HEK293T (cell line): ENCODE measurements at regions not wholly inside any gene's neighbourhood (a gene's known extent, or its start where the extent isn't known, plus 50 kb on each side); places are given as distances from the start of the nearest gene placed in this dataset.

Source experiments
- CTCF ChIA-PET: fragments of 350-600 bp; formaldehyde crosslinking; extraction: SDS; loops from one replicate; lab custom pipeline; 2021; ENCODE audit warnings: antibody characterized with exemption, inconsistent platforms; lab: Yijun Ruan, JAX
- POLR2A ChIA-PET: fragments of 350-600 bp; formaldehyde crosslinking; extraction: SDS; loops from one replicate; lab custom pipeline; 2020; ENCODE audit warnings: antibody characterized with exemption, inconsistent platforms; lab: Yijun Ruan, JAX
- DNase-seq: peaks from one replicate; pipeline ENCODE4 v3.0.0; 2012; ENCODE audit warnings: mixed read lengths; ENCODE audit errors: extremely low spot score
- ARNT ChIP-seq: fragments of 450-650 bp; IDR thresholded peaks from 2 replicates; pipeline ENCODE4 v1.6.1; 2017; ENCODE audit warnings: mild to moderate bottlenecking
- BHLHE40 ChIP-seq: fragments of 450-650 bp; IDR thresholded peaks from 2 replicates; pipeline ENCODE4 v1.6.1; 2016; ENCODE audit warnings: mild to moderate bottlenecking, moderate library complexity, borderline replicate concordance
- CTBP1 ChIP-seq: fragments of 450-650 bp; IDR thresholded peaks from 2 replicates; pipeline ENCODE4 v1.6.1; 2016; ENCODE audit warnings: borderline replicate concordance
- ELF4 ChIP-seq: fragments of 450-650 bp; IDR thresholded peaks from 2 replicates; pipeline ENCODE4 v1.6.1; 2017; ENCODE audit warnings: antibody characterized with exemption
- FOXA1 ChIP-seq: fragments of 450-650 bp; IDR thresholded peaks from 2 replicates; pipeline ENCODE4 v1.6.1; 2016; ENCODE audit warnings: mild to moderate bottlenecking
- FOXK2 ChIP-seq: fragments of 450-650 bp; IDR thresholded peaks from 2 replicates; pipeline ENCODE4 v1.6.1; 2016; ENCODE audit warnings: mild to moderate bottlenecking
- FOXM1 ChIP-seq: fragments of 450-650 bp; IDR thresholded peaks from 2 replicates; pipeline ENCODE4 v1.6.1; 2017; ENCODE audit warnings: mild to moderate bottlenecking, borderline replicate concordance
- HDGF ChIP-seq: fragments of 450-650 bp; IDR thresholded peaks from 2 replicates; pipeline ENCODE4 v1.6.1; 2017; ENCODE audit warnings: antibody characterized with exemption, borderline replicate concordance
- L3MBTL2 ChIP-seq: fragments of 450-650 bp; conservative IDR thresholded peaks from 2 replicates; pipeline ENCODE4 v1.6.1; 2016; ENCODE audit warnings: mild to moderate bottlenecking
- LEF1 ChIP-seq: fragments of 450-650 bp; IDR thresholded peaks from 2 replicates; pipeline ENCODE4 v1.6.1; 2017; ENCODE audit warnings: mild to moderate bottlenecking, borderline replicate concordance
- NFRKB ChIP-seq: fragments of 450-650 bp; IDR thresholded peaks from 2 replicates; pipeline ENCODE4 v1.6.1; 2016; ENCODE audit warnings: mild to moderate bottlenecking, moderate library complexity
- SP1 ChIP-seq: fragments of 450-650 bp; IDR thresholded peaks from 2 replicates; pipeline ENCODE4 v1.6.1; 2017
- SUZ12 ChIP-seq: fragments of 450-650 bp; IDR thresholded peaks from 2 replicates; pipeline ENCODE4 v1.6.1; 2016; ENCODE audit warnings: mild to moderate bottlenecking
- TARDBP ChIP-seq: fragments of 450-650 bp; IDR thresholded peaks from 2 replicates; pipeline ENCODE4 v1.6.1; 2016
- ZNF384 ChIP-seq: fragments of 450-650 bp; IDR thresholded peaks from 2 replicates; pipeline ENCODE4 v1.6.1; 2016
- TF ChIP-seq, protein P1 (sequence below): fragments of 450-650 bp; IDR thresholded peaks from 2 replicates; pipeline ENCODE4 v1.6.1; 2016

DNA sequence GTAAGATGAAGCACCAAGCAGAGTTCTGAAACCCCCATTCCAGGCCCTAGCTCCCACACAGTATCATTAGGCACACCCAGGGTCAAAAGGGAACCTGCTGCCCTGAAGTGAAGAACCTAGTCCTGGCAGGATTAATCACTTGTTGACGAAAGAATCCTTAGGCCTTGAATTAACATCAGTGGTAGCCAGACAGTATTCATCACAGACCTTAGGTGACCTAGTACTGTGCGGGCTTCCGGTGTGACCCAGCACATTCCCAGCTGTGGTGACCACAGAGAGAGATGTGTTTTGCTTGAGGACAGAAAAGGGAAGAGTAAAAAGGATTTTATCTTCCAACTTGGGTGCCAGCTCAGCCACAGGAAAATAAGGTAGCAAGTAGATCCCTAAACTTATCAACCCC, 1071.4 kb upstream of the FAM98A start:
- ChIA-PET POLR2A (no interaction called here), CTCF (no interaction called here)
- TF ChIP-seq, protein P1, sequence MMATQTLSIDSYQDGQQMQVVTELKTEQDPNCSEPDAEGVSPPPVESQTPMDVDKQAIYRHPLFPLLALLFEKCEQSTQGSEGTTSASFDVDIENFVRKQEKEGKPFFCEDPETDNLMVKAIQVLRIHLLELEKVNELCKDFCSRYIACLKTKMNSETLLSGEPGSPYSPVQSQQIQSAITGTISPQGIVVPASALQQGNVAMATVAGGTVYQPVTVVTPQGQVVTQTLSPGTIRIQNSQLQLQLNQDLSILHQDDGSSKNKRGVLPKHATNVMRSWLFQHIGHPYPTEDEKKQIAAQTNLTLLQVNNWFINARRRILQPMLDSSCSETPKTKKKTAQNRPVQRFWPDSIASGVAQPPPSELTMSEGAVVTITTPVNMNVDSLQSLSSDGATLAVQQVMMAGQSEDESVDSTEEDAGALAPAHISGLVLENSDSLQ: no peak
- no peak for TF ChIP-seq HDGF
- no peak for TF ChIP-seq FOXK2
- no peak for TF ChIP-seq FOXM1
- TF ChIP-seq ELF4: no peak
- TF ChIP-seq ARNT: no peak
- TF ChIP-seq CTBP1: no peak
- TF ChIP-seq L3MBTL2: no peak
- TF ChIP-seq BHLHE40: no peak
- no peak for TF ChIP-seq LEF1
- TF ChIP-seq SP1: no peak
- no peak for TF ChIP-seq FOXA1
- no peak for TF ChIP-seq ZNF384
- no peak for TF ChIP-seq SUZ12
- no peak for TF ChIP-seq TARDBP
- TF ChIP-seq NFRKB: no peak
- DNase-seq: no peak

DNA sequence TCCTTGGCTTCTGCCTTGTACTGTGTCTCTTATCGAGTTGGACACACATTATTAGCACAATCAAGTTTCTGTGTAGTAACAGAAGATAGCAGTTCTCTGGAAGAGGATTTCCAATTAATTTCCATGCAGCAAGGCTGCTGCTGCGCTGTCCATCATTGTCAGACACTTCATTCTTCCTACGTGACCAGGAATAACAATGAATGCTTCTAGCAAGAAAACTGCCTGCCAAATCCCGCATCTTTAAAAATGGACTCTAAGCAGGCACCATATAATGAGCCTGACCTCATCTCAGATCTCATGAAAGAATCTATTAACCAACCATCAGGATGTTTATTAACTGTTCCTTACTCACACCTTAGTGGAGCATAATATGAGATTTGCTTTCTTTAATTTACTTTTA, 1067.7 kb upstream of the FAM98A start:
- POLR2A ChIA-PET: no interaction called here
- CTCF ChIA-PET: no interaction called here

DNA sequence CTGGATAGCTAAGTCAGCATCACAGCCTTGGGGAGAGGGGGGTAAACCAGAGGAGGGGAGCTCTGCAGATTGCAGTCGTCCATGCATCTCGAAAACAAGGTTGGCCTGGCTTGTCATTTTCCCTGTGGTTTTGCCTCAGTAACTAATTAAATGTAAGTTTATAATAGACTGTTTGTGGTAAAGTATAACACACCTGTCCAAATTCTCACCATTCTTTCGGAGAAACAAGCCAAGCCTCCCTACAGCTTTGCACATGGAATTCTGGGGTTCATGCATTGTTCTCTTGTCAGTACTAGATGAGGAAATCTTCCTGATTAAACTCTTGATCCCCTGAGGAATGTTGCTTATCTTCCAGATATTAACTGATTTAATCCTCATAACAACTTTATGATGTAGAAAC, 1065.2 kb upstream of the FAM98A start:
- POLR2A ChIA-PET: no interaction called here
- CTCF ChIA-PET: no interaction called here
- no peak for DNase-seq
- TF ChIP-seq NFRKB (no peak), LEF1 (no peak), L3MBTL2 (no peak), FOXK2 (no peak), BHLHE40 (no peak), ARNT (no peak), ELF4 (no peak), TARDBP (no peak)

More for the DNA sequence above, 1067.7 kb upstream of the FAM98A start:
- TF ChIP-seq ELF4 (no peak), TARDBP (no peak)
- DNase-seq: no peak

DNA sequence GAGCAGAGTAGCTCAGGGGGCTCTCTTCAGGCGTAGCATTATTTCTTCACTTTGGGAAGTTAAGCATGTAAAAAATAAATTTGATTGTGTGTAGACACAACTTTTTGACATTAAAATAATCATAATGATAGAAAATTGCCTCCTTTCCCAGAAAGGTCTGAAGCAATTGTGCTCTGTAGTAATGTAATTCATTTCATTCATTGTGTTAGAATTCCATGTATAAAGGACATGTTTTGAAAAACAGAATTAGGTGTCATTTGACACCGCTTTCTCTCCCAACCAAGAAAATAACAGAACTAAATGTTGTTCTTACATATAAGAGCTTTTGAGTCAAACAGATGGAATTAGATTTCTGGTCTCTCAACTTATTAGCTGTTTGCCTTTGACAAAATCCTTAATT, 1064.2 kb upstream of the FAM98A start:
- TF ChIP-seq ZNF384 (no peak), ELF4 (no peak), SP1 (no peak), FOXM1 (no peak), FOXK2 (no peak), SUZ12 (no peak), L3MBTL2 (no peak), ARNT (no peak), FOXA1 (no peak), NFRKB (no peak), TARDBP (no peak), CTBP1 (no peak), LEF1 (no peak), BHLHE40 (no peak), HDGF (no peak)
- TF ChIP-seq, protein P1: no peak
- ChIA-PET CTCF (no interaction called here), POLR2A (no interaction called here)
- DNase-seq: no peak

DNA sequence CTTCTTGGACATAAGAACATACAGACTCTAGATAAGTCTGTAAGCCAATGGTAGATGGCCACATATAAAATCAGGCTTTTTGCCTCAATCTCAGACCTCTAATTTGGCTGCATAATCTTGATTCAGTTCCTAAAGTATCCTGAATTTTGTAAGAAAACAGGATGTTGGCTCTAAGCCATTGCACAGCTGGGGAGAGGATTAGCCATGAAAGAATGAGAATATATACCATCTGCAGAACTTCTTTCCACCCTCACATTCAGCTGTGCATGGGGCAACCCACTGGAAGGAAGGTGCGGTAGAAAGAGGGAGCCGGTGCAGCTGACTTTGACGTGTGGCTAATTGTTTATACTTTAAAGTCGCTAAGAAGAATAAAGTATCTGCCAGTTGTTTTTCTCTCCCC, 1061.6 kb upstream of the FAM98A start:
- no peak for DNase-seq
- no peak for TF ChIP-seq SP1
- TF ChIP-seq, protein P1: no peak
- no peak for TF ChIP-seq L3MBTL2
- TF ChIP-seq FOXA1: no peak
- TF ChIP-seq LEF1: no peak
- no peak for TF ChIP-seq ZNF384
- TF ChIP-seq FOXK2: no peak
- no peak for TF ChIP-seq ARNT
- TF ChIP-seq CTBP1: no peak
- no peak for TF ChIP-seq TARDBP
- TF ChIP-seq BHLHE40: no peak
- TF ChIP-seq ELF4: no peak
- TF ChIP-seq FOXM1: no peak
- TF ChIP-seq HDGF: no peak
- CTCF ChIA-PET: no interaction called here
- POLR2A ChIA-PET: no interaction called here

DNA sequence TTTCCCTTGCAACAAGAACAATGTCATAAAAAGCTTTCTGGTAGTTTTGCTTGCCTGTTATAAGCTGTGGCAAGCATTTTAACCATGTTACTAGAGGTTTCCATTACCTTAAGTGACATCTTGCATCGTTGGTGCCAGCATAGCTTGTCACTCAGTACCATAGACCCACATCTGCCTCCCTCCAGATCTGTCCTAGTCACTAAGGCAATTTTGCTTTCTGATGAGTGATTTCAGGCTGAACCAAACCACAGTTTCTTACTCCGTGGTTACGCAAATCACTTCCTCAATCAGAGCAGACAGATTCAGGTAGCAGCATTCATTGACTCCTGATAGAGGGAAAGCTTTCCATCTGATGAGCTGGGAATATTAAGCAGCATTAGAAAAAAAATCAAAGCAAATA, 1057.5 kb upstream of the FAM98A start:
- ChIA-PET POLR2A (no interaction called here), CTCF (no interaction called here)
- DNase-seq: no peak
- TF ChIP-seq ELF4 (no peak), TARDBP (no peak), FOXM1 (no peak), ARNT (no peak), NFRKB (no peak), FOXA1 (no peak), ZNF384 (no peak), SP1 (no peak), FOXK2 (no peak), LEF1 (no peak), SUZ12 (no peak), L3MBTL2 (no peak), HDGF (no peak)
- TF ChIP-seq, protein P1: no peak

DNA sequence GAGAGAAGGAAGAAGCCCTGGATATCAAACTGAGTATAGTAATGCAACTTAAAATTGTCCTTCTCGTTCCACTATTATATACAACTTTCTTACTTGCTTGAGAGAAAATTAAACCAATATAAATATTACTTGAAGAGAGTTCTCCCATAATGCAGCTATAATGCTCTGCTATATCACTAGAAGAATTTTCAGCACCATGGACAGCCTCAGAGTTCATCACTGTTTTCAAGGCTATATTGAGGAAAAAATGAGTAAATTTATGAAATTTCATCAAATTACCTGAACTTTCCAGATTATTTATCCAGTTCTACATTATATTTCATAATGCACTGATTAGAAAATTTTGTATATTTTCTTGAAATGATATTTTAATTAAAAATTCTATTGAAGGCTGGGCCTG, 1053.5 kb upstream of the FAM98A start:
- CTCF ChIA-PET: no interaction called here
- TF ChIP-seq, protein P1: no peak
- TF ChIP-seq LEF1 (no peak), SP1 (no peak)
- DNase-seq: no peak
- POLR2A ChIA-PET: no interaction called here
